NCI-H2081 (cell line): ENCODE measurements at regions not wholly inside any gene's neighbourhood (a gene's known extent, or its start where the extent isn't known, plus 50 kb on each side); places are given as distances from the start of the nearest gene placed in this dataset.
"Not testable (repeated sequence)": the region's sequence is repeated elsewhere in the genome, so short reads cannot be mapped to it uniquely, and the experiment has no call there.

Source experiments
- DNase-seq, 2 experiments: peaks; one replicate each; lab custom pipeline; 2025; lab: John Stamatoyannopoulos, UW

DNA sequence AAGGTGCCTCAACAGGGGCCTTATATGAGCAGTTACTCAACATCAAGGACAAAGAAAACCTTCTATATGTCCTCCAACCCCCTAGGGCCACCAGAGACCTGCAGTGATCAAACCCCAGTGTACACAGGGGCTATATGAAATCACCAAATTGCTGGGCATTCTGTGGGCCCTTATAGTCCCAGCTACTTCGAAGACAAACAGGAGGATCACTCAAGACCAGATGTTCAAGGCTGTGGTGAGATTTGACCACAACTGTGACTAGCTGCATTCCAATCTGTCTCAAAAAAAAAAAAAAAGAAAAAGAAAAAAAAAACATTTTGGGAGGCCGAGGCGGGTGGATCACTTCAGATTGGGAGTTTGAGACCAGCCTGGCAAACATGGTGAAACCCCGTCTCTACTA is 51.0 kb upstream of the PRB2 start:
- no peak for DNase-seq

GRCh38 chr12:11457996-11458645 is 62.8 kb upstream of the PRB2 start:
- no peak for DNase-seq

GRCh38 chr12:11460343-11461023 is 65.1 kb upstream of the PRB2 start:
- DNase-seq = no peak

DNA sequence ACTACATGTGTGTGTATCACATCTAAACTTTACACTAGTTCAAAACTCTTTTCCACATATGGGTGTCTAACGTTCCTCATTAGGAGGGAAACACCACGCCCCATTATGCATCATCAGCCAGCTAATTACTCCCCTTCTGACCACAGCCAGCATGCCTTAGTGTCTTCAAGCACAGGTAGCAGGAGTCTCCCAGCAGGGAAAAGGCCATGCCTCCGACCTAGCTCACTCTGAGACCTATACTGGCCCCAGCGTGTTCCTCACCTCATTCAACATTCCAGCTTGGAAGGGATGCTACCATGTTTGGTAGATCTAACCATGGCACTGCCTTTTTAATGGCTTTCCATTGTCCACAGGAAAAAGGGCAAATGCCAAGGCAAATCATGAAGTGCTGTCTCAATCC is 66.1 kb upstream of the PRB2 start:
- no peak for DNase-seq

DNA sequence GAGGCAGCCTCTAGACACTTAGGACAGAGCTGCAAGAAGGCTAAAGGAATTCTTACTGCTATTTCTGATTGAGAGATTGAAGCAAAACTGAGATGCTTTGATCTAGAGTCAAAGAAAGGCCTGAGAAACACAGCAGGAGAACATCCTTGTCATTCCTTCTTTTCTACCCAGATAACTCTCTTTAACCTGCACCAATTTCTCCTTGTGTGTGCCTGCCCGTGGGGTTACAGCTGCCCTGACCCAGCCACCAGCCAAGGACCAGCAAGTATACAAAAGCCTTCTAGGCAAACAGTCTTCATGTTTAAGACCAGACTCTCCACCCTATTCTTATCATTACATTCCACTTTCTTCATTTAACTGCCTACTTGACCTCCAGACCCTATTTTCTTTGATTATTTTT is 81.7 kb upstream of the PRB2 start:
- no peak for DNase-seq

- no peak for DNase-seq
Measured at GRCh38 chr12:11482955-11483354, 87.6 kb upstream of the PRB2 start.

DNA sequence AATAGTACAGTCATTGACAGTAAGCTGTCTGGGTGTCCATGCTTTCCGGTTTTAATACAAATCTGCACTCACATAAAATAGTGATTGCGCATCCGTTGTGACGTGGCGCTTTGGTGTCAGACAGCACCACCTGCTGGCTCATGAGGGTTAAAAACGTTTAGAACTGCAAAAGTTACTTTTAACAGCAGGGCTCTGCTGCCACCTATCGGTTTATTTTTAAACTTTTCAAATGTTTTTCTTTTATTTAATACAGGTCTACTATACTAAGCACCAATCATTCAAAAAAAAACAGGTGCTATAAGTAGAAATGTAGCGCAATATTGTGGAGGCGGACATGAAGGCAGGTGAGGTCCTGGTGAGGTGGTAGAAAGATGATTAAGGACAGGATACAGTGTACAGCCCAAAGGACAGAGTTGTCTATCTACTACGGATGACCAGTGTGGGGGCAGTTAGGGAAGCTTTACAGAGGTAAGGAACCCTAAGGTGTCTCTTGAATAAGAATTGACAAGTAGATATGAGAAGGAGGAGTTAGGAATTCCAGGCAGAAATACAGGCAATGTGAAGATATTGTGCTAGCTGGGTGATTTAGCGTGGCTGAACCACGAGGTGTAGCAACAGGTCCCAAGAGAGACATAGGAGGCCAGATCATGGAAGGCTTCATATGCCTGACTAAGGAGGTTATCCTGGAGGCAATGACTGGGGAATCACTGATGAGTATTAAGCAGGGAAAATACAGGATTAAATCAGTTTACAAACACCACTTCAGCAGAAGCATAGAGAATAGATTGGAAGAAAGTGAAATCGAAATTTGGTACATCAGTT is 91.5 kb upstream of the PRB2 start:
- DNase-seq = peak; percentile 83 to 88

DNA sequence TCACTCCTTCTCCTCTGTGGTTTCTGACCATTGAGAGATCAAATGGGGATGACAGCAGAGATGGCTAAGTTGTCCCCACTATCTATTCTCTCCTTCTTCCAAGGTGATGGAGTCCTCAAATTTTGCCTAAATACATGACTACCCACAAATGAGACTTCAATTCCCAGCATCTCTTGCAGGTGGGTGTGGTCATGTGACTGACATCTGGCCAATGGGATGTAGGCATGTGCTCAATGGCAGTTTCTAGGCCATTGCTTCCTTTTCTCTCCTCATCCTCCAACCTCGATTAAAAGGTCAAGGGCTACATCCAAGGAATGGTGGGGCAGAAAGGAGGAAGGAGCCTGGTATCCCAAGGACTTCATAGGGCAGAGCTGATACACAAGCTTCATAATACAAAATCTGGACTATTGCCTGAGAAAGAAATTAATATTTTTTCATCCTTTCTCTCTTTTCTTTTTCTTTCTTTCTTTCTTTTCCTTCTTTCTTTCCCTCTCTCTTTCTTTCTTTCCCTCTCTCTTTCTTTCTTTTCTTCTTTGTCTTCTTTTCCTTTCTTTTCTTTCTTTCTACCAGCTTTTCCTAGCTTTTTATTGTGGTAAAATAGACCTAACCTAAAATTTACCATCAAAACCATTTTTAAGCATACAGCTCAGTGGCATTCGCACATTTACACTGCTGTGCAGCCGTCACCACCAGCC is 100.9 kb upstream of the PRB2 start:
- no peak for DNase-seq

DNA sequence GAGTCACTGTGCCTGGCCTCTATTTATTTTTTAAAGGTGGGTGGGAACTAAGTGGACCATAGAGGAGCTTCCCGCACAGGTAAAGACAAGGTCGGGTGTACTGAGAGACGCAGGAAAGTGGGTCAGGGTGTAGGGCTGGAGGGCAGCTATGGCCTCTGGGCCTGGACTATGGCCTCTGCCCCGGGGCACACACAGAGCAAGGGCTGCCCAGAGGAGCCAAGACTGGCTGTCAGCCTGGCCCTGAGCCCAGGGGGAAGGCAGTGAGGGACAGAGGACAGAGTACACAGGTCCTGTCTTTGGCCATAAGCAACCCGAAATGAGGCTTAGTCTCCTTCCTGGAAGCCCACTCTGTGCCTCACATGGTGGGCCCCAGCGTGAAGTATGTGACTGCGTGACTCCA is 102.1 kb upstream of the PRB2 start:
- no peak for DNase-seq

- DNase-seq = no peak
Measured at GRCh38 chr12:11497995-11498394, 102.6 kb upstream of the PRB2 start.

- DNase-seq = not testable (repeated sequence)
Measured at GRCh38 chr12:11498574-11498973, 103.2 kb upstream of the PRB2 start.

GRCh38 chr12:11499806-11500187 is 104.4 kb upstream of the PRB2 start:
- DNase-seq = no peak

DNA sequence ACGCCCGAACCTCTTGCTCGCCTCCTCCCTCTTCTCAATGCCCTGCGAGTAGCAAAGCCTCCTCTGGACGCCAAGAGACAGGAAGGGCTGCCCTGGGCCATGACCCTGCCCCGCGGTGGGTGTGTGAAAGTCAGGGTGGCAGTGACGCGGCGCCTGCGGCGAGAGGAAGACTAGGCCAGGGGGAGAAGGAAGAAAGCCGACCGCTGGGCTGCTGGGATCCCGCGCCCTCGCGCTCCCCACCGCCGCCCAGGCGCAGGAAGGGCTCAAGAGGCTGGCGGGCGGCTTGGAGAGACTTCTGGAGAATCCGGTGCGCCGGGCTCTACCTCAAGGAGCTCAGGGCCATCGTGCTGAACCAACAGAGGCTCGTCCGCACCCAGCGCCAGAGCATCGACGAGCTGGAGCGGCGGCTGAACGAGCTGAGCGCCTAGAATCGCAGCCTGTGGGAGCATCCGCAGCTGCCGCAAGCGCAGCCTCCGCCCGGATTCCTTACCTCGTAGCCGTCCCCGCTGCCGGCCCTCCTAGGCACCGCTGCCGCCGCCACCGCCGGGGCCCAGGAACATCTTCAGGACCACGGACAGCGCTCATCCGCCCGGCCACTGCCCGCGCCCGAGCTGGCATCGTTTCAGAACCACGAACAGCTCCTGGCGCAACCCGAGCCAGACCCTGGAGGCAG is 105.0 kb upstream of the PRB2 start:
- DNase-seq = no peak

GRCh38 chr12:11500861-11501230 is 105.5 kb upstream of the PRB2 start:
- no peak for DNase-seq

DNA sequence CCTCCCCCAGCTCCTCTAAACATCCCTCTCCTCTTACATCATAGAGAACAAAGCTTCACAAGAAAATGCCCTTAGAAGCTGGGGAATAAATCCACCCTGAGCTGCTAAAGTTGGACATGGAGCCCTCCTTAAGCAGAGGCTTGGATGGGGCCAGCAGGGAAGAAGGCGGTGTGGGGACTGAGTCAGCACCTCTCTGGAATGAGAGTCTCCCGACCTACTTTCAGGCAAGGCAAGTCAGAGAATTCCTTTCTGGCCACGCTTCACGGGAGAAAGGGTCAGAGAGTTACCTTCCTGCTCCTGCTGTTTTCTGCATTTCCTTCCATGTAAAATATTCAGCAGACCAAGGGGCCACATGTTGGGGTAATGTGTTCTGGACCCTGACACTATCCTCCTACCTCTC is 113.3 kb upstream of the PRB2 start:
- no peak for DNase-seq

- DNase-seq = no peak
Measured at GRCh38 chr12:11509326-11509725, 114.0 kb upstream of the PRB2 start.

GRCh38 chr12:11510671-11511070 is 115.3 kb upstream of the PRB2 start:
- no peak for DNase-seq

GRCh38 chr12:11513288-11513687 is 117.9 kb upstream of the PRB2 start:
- DNase-seq = no peak

- DNase-seq = no peak
Measured at GRCh38 chr12:11517080-11517479, 121.7 kb upstream of the PRB2 start.

DNA sequence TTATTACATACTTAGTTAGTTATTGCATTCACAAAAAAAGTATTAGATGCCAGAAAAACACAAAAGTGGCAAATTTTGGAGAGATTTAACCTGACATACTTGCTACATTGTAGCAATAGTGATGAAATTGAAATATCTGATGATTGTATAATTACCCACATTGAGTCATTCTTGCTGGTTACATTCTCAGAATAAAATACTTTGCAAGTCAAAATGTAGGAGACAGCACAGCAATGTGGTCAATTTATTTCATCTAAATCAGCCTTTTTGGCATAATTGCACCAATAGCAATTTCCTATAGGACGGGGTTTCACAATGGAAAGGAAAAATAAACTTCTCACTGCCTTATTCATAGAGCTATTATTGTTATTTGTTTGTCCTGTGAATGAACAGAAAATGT is 125.0 kb upstream of the ETV6 start:
- DNase-seq = no peak

GRCh38 chr12:11534064-11534463 is 115.4 kb upstream of the ETV6 start:
- DNase-seq = no peak

- no peak for DNase-seq
Measured at GRCh38 chr12:11535127-11535526, 114.3 kb upstream of the ETV6 start.
